Panc1 (cell line): ENCODE measurements at regions not wholly inside any gene's neighbourhood (a gene's known extent, or its start where the extent isn't known, plus 50 kb on each side); places are given as distances from the start of the nearest gene placed in this dataset.

Experiments
- CTCF ChIP-seq: fragments of 450-650 bp; IDR thresholded peaks from 2 replicates; pipeline ENCODE4 v1.5.1; 2017; ENCODE audit warnings: mild to moderate bottlenecking
- POLR2AphosphoS5 ChIP-seq: IDR thresholded peaks from 2 replicates; pipeline ENCODE4 v1.6.1; 2012; ENCODE audit warnings: mild to moderate bottlenecking, low read depth, low read length, moderate library complexity
- SIN3A ChIP-seq: IDR thresholded peaks from 2 replicates; pipeline ENCODE4 v1.6.1; 2012; ENCODE audit warnings: low read depth, mild to moderate bottlenecking, low read length, moderate library complexity, borderline replicate concordance; ENCODE audit not compliant: insufficient read depth

- TF ChIP-seq CTCF: no peak
- no peak for TF ChIP-seq POLR2AphosphoS5
- no peak for TF ChIP-seq SIN3A
Measured at GRCh38 chr5:60177596-60177995, 284.1 kb upstream of the PDE4D start.
